GM12878 (cell line): ENCODE measurements at regions not wholly inside any gene's neighbourhood (a gene's known extent, or its start where the extent isn't known, plus 50 kb on each side); places are given as distances from the start of the nearest gene placed in this dataset.
"Not testable (repeated sequence)": the region's sequence is repeated elsewhere in the genome, so short reads cannot be mapped to it uniquely, and the experiment has no call there.

Experiments
- ATAC-seq: fragments of 200-7000 bp; cut with Tn5 transposase; 3 replicates; pipeline ENCODE4 v1.9.1; 2020; ENCODE audit warnings: mild to moderate bottlenecking, moderate library complexity
- BruUV-seq: library from RNA; stranded (reverse); fragments of 400-500 nt; replicated peaks from 2 replicates; lab custom pipeline; 2021; lab: Mats Ljungman, UMichigan
- CTCF ChIA-PET: fragments of 300-600 bp; sonication (Branson Sonifier 250); formaldehyde crosslinking; extraction: SDS; loops from one replicate; lab custom pipeline; 2021; ENCODE audit warnings: inconsistent platforms; lab: Yijun Ruan, JAX
- POLR2A ChIA-PET: fragments of 350-600 bp; formaldehyde crosslinking; extraction: SDS; loops from one replicate; lab custom pipeline; 2021; ENCODE audit warnings: inconsistent platforms; lab: Charles Lee
- RAD21 ChIA-PET: fragments of 300-600 bp; sonication (Branson Sonifier 250); formaldehyde crosslinking; loops from one replicate; lab custom pipeline; 2023; ENCODE audit warnings: antibody characterized with exemption; ENCODE audit not compliant: unreplicated experiment; lab: Charles Lee
- SMC1A ChIA-PET: fragments of 300-600 bp; sonication (Branson Sonifier 250); formaldehyde crosslinking; loops from one replicate; lab custom pipeline; 2023; ENCODE audit not compliant: unreplicated experiment, uncharacterized antibody; lab: Charles Lee
- DNase-seq: peaks from one replicate; pipeline ENCODE4 v3.0.0-alpha.2; 2011; ENCODE audit warnings: low read depth, low spot score
- FAIRE-seq: peaks from 3 replicates; lab custom pipeline; 2011; peaks lifted over from hg19 to GRCh38; lab: Jason Lieb, UNC
- H2AFZ ChIP-seq: 2 replicates; pipeline ENCODE4 v1.6.0; 2011; ENCODE audit warnings: low read depth, low read length, control low read depth; ENCODE audit not compliant: control insufficient read depth
- H3K27ac ChIP-seq: 2 replicates; pipeline ENCODE4 v1.5.1; 2011; ENCODE audit warnings: control low read depth; ENCODE audit not compliant: control insufficient read depth, insufficient read depth
- H3K27me3 ChIP-seq, 2 experiments: replicated peaks in 1 of 2; 2 replicates each; pipeline versions ENCODE4 v1.6.0 to v1.6.1; 2011; ENCODE audit warnings: low read length in 1 of 2; ENCODE audit not compliant: control insufficient read depth in 2 of 2, insufficient read depth in 2 of 2
- H3K36me3 ChIP-seq, 2 experiments: 2 replicates each; pipeline ENCODE4 v1.5.1; 2011; ENCODE audit warnings: low read length in 1 of 2; ENCODE audit not compliant: control insufficient read depth in 2 of 2, insufficient read depth in 2 of 2
- H3K4me1 ChIP-seq: 2 replicates; pipeline ENCODE4 v1.6.1; 2011; ENCODE audit warnings: mild to moderate bottlenecking, low read length, moderate library complexity, mixed read lengths; ENCODE audit not compliant: control insufficient read depth, insufficient read depth
- H3K4me2 ChIP-seq: 2 replicates; pipeline ENCODE4 v1.6.0; 2011; ENCODE audit warnings: control low read depth; ENCODE audit not compliant: control insufficient read depth, insufficient read depth
- H3K4me3 ChIP-seq: fragments of 200-600 bp; sonication (generic); 2 replicates; pipeline ENCODE4 v1.5.1; 2016
- H3K79me2 ChIP-seq: 2 replicates; pipeline ENCODE4 v1.6.0; 2011; ENCODE audit warnings: low read length; ENCODE audit not compliant: control insufficient read depth, insufficient read depth
- H3K9ac ChIP-seq: 2 replicates; pipeline ENCODE4 v1.8.0; 2011; ENCODE audit warnings: low read length, control low read depth, mixed read lengths; ENCODE audit not compliant: control insufficient read depth, insufficient read depth
- H3K9me3 ChIP-seq: replicated peaks from 3 replicates; pipeline ENCODE4 v1.5.1; 2011; ENCODE audit warnings: mild to moderate bottlenecking, low read length; ENCODE audit not compliant: control insufficient read depth, insufficient read depth
- H4K20me1 ChIP-seq: 2 replicates; pipeline ENCODE4 v1.6.0; 2011; ENCODE audit not compliant: control insufficient read depth, insufficient read depth
- RAD21 ChIP-seq: IDR thresholded peaks from 2 replicates; pipeline ENCODE4 v1.6.1; 2011; ENCODE audit warnings: mild to moderate bottlenecking, low read depth, low read length, moderate library complexity; ENCODE audit not compliant: insufficient read depth
- SMAD5 ChIP-seq: IDR thresholded peaks from 2 replicates; pipeline ENCODE4 v1.6.1; 2016; ENCODE audit warnings: antibody characterized with exemption, low read depth
- WGBS: methylation state at CpG from one replicate; pipeline ENCODE4 v1.1.6; 2016; ENCODE audit warnings: low lambda C conversion rate; ENCODE audit not compliant: insufficient replicate concordance, insufficient coverage; ENCODE audit errors: missing lambda C conversion rate; 5-methylcytosine and 5-hydroxymethylcytosine counted together
- in situ Hi-C: fragments of 300-500 bp; cut with MboI; formaldehyde crosslinking; loops from 9 replicates; pipeline ENCODE4 v1.14.3; 2018; ENCODE audit warnings: mixed read lengths
- intact Hi-C: fragments of 100-400 bp; cut with micrococcal nuclease; formaldehyde crosslinking; loops from one replicate; pipeline ENCODE4 v1.14.2; 2022; ENCODE audit not compliant: unreplicated experiment
- TF ChIP-seq, protein P1 (sequence below): IDR thresholded peaks from 2 replicates; pipeline ENCODE4 v1.6.1; 2012; ENCODE audit warnings: low read depth, low read length, improper control_type of control experiment

DNA sequence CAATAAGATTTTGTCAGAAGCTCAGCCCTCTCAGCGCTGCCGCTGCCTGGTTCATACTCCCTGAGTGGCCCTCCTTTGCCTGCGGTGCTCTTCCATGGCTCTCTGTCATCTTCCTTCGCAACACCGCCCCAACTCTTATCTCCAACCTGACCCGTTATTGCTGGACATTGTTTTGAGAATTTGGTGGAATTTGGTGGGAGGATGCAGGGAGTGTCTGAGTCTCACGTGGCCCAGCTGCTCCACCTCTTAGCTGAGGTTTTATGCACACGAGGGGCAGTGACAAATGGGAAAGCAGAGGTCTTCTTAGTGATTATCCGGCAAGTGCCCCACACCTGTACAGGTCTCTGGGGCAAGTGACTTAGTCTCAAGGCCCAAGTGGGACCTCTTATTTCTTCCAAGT is 97.5 kb upstream of the RPH3A start:
- WGBS = 38% methylated on average over 9 of the region's 9 CpGs
- CTCF ChIA-PET = no interaction called here

DNA sequence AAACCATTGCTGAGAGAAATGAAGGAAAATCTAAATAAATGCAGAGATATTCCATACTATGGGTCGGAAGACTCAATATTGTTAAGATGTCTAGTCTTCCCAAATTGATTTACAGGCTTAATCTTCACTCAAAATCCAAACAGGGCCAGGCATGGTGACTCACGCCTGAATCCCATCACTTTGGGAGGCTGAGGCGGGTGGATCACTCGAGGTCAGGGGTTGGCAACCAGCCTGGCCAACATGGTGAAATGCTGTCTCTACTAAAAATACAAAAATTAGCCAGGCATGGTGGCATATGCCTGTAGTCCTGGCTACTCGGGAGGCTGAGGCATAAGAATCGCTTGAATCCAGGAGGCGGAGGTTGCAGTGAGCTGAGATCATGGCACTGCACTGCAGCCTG is 94.1 kb upstream of the RPH3A start:
- H3K9ac ChIP-seq, intact Hi-C loops, ATAC-seq, CTCF ChIA-PET, H3K4me3 ChIP-seq, FAIRE-seq, in situ Hi-C loops, H3K79me2 ChIP-seq, H3K9me3 ChIP-seq, POLR2A ChIA-PET, DNase-seq, BruUV-seq, RAD21 ChIA-PET, H4K20me1 ChIP-seq, H3K4me2 ChIP-seq, H2AFZ ChIP-seq, H3K4me1 ChIP-seq, H3K27me3 ChIP-seq, H3K36me3 ChIP-seq, SMC1A ChIA-PET, H3K27ac ChIP-seq: not testable (repeated sequence)
- 39% methylated on average over 7 of the region's 7 CpGs for WGBS

More for the DNA sequence above, 97.5 kb upstream of the RPH3A start:
- no peak for DNase-seq
- no TSS peak for BruUV-seq
- Histone ChIP-seq H3K27me3 (no peaks in the 10 kb centered on the region), H3K36me3 (no peaks in the 10 kb centered on the region), H2AFZ (no peak overlapping the region), H3K79me2 (no peaks in the 10 kb centered on the region), H3K27ac (no peak overlapping the region), H4K20me1 (no peaks in the 10 kb centered on the region), H3K9me3 (no peaks in the 10 kb centered on the region), H3K4me2 (no peak overlapping the region), H3K4me3 (no peak overlapping the region), H3K9ac (no peak overlapping the region), H3K4me1 (no peaks in the 10 kb centered on the region)
- FAIRE-seq = no peak
- SMC1A ChIA-PET = no interaction called here
- in situ Hi-C loops = no loop called here
- TF ChIP-seq RAD21 (no peak), SMAD5 (no peak)
- TF ChIP-seq, protein P1, sequence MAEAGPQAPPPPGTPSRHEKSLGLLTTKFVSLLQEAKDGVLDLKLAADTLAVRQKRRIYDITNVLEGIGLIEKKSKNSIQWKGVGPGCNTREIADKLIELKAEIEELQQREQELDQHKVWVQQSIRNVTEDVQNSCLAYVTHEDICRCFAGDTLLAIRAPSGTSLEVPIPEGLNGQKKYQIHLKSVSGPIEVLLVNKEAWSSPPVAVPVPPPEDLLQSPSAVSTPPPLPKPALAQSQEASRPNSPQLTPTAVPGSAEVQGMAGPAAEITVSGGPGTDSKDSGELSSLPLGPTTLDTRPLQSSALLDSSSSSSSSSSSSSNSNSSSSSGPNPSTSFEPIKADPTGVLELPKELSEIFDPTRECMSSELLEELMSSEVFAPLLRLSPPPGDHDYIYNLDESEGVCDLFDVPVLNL = no peak
- RAD21 ChIA-PET = no interaction called here
- POLR2A ChIA-PET = interaction anchor here (0.7 kb wide), 1 partner anchor 195 kb away, joined by 5 read pairs; no protein-coding TSS in a partner anchor
- intact Hi-C loops = no loop called here
- no peak for ATAC-seq
